WTC11 (cell line): ENCODE measurements at regions not wholly inside any gene's neighbourhood (a gene's known extent, or its start where the extent isn't known, plus 50 kb on each side); places are given as distances from the start of the nearest gene placed in this dataset.

Source experiments
- ATAC-seq: fragments of 200-7000 bp; cut with Tn5 transposase; 2 replicates; pipeline ENCODE4 v1.10.0; 2021; ENCODE audit warnings: mild to moderate bottlenecking, moderate library complexity
- CTCF ChIA-PET: fragments of 300-600 bp; sonication (Branson Sonifier 250); formaldehyde crosslinking; loops from one replicate; lab custom pipeline; 2021; ENCODE audit warnings: antibody characterized with exemption; lab: Charles Lee
- POLR2A ChIA-PET: fragments of 350-600 bp; sonication (Branson Sonifier 250); formaldehyde crosslinking; loops from one replicate; lab custom pipeline; 2021; ENCODE audit warnings: antibody characterized with exemption; lab: Charles Lee
- DNase-seq: peaks from one replicate; pipeline ENCODE4 v3.0.0; 2021; ENCODE audit warnings: low spot score
- H3K27ac Mint-ChIP-seq: 2 replicates; pipeline ENCODE4 v1.8.0; 2021; ENCODE audit warnings: mixed read lengths
- H3K27me3 Mint-ChIP-seq: 2 replicates; pipeline ENCODE4 v1.8.0; 2021; ENCODE audit warnings: low read depth, mild to moderate bottlenecking, moderate library complexity, mixed read lengths
- H3K36me3 Mint-ChIP-seq: 2 replicates; pipeline ENCODE4 v1.8.0; 2021; ENCODE audit warnings: mixed read lengths
- H3K4me1 Mint-ChIP-seq: 2 replicates; pipeline ENCODE4 v1.8.0; 2022; ENCODE audit warnings: mixed read lengths
- H3K4me3 Mint-ChIP-seq: 2 replicates; pipeline ENCODE4 v1.8.0; 2021; ENCODE audit warnings: mild to moderate bottlenecking, moderate library complexity, mixed read lengths
- H3K9me3 Mint-ChIP-seq: 2 replicates; pipeline ENCODE4 v1.8.0; 2021; ENCODE audit warnings: mixed read lengths
- AFF4 ChIP-seq: sonication (generic); formaldehyde crosslinking; IDR thresholded peaks from 2 replicates; pipeline ENCODE4 v1.8.1; 2023; ENCODE audit warnings: mild to moderate bottlenecking, missing genetic modification reagents, borderline replicate concordance
- ATF3 ChIP-seq: sonication (generic); formaldehyde crosslinking; conservative IDR thresholded peaks from 2 replicates; pipeline ENCODE4 v1.8.1; 2022; ENCODE audit warnings: mild to moderate bottlenecking, missing genetic modification reagents
- E2F1 ChIP-seq: sonication (generic); formaldehyde crosslinking; IDR thresholded peaks from 2 replicates; pipeline ENCODE4 v1.8.0; 2022; ENCODE audit warnings: mild to moderate bottlenecking, missing genetic modification reagents
- ELF4 ChIP-seq: sonication (generic); formaldehyde crosslinking; IDR thresholded peaks from 2 replicates; pipeline ENCODE4 v1.8.1; 2022; ENCODE audit warnings: low read depth, mild to moderate bottlenecking, moderate library complexity, missing genetic modification reagents
- ETV6 ChIP-seq: sonication (generic); formaldehyde crosslinking; IDR thresholded peaks from 2 replicates; pipeline ENCODE4 v1.8.1; 2022; ENCODE audit warnings: mild to moderate bottlenecking, missing genetic modification reagents
- FOXK1 ChIP-seq: sonication (generic); formaldehyde crosslinking; IDR thresholded peaks from 2 replicates; pipeline ENCODE4 v1.8.0; 2022; ENCODE audit warnings: mild to moderate bottlenecking, moderate library complexity, missing genetic modification reagents
- HMGA2 ChIP-seq: fragments of 250-450 bp; sonication (Bioruptor Pico); IDR thresholded peaks from 2 replicates; pipeline ENCODE4 v1.4.0; 2021; ENCODE audit warnings: mild to moderate bottlenecking, moderate library complexity
- JUN ChIP-seq: sonication (generic); formaldehyde crosslinking; IDR thresholded peaks from 2 replicates; pipeline ENCODE4 v1.8.0; 2023; ENCODE audit warnings: mild to moderate bottlenecking, missing genetic modification reagents
- MAX ChIP-seq: sonication (generic); formaldehyde crosslinking; IDR thresholded peaks from 2 replicates; pipeline ENCODE4 v1.8.0; 2022; ENCODE audit warnings: mild to moderate bottlenecking, missing genetic modification reagents
- MYBL2 ChIP-seq: sonication (generic); formaldehyde crosslinking; IDR thresholded peaks from 2 replicates; pipeline ENCODE4 v1.8.1; 2023; ENCODE audit warnings: mild to moderate bottlenecking, moderate library complexity, missing genetic modification reagents
- NFE2L1 ChIP-seq: sonication (generic); formaldehyde crosslinking; IDR thresholded peaks from 2 replicates; pipeline ENCODE4 v1.8.1; 2023; ENCODE audit warnings: missing genetic modification reagents
- OVOL2 ChIP-seq: fragments of 250-450 bp; sonication (Bioruptor Pico); IDR thresholded peaks from 2 replicates; pipeline ENCODE4 v1.9.0; 2021; ENCODE audit warnings: mild to moderate bottlenecking, borderline replicate concordance
- PRDM15 ChIP-seq: sonication (generic); formaldehyde crosslinking; IDR thresholded peaks from 2 replicates; pipeline ENCODE4 v1.8.0; 2022; ENCODE audit warnings: missing genetic modification reagents
- PREB ChIP-seq: sonication (generic); formaldehyde crosslinking; IDR thresholded peaks from 2 replicates; pipeline ENCODE4 v1.8.1; 2022; ENCODE audit warnings: mild to moderate bottlenecking, missing genetic modification reagents, moderate library complexity, borderline replicate concordance
- RORB ChIP-seq: fragments of 250-450 bp; sonication (Bioruptor Pico); IDR thresholded peaks from 2 replicates; pipeline ENCODE4 v1.9.0; 2021; ENCODE audit warnings: mild to moderate bottlenecking
- SMAD4 ChIP-seq: sonication (generic); formaldehyde crosslinking; IDR thresholded peaks from 2 replicates; pipeline ENCODE4 v1.8.0; 2022; ENCODE audit warnings: mild to moderate bottlenecking, missing genetic modification reagents
- SOX15 ChIP-seq: fragments of 250-450 bp; sonication (Bioruptor Pico); IDR thresholded peaks from 2 replicates; pipeline ENCODE4 v1.9.0; 2021; ENCODE audit warnings: mild to moderate bottlenecking
- TCF7 ChIP-seq: sonication (generic); formaldehyde crosslinking; IDR thresholded peaks from 2 replicates; pipeline ENCODE4 v1.8.0; 2022; ENCODE audit warnings: mild to moderate bottlenecking, low read depth, missing genetic modification reagents, moderate library complexity
- TEAD1 ChIP-seq: sonication (generic); formaldehyde crosslinking; IDR thresholded peaks from 2 replicates; pipeline ENCODE4 v1.8.0; 2022; ENCODE audit warnings: mild to moderate bottlenecking, missing genetic modification reagents
- ZBTB43 ChIP-seq: sonication (generic); formaldehyde crosslinking; IDR thresholded peaks from 2 replicates; pipeline ENCODE4 v1.8.1; 2023; ENCODE audit warnings: mild to moderate bottlenecking, missing genetic modification reagents
- ZNF121 ChIP-seq: sonication (generic); formaldehyde crosslinking; IDR thresholded peaks from 2 replicates; pipeline ENCODE4 v1.8.0; 2023; ENCODE audit warnings: missing genetic modification reagents
- ZNF138 ChIP-seq: sonication (generic); formaldehyde crosslinking; conservative IDR thresholded peaks from 2 replicates; pipeline ENCODE4 v1.8.1; 2022; ENCODE audit warnings: mild to moderate bottlenecking, moderate library complexity, missing genetic modification reagents
- ZNF219 ChIP-seq: sonication (generic); formaldehyde crosslinking; IDR thresholded peaks from 2 replicates; pipeline ENCODE4 v1.8.0; 2023; ENCODE audit warnings: missing genetic modification reagents, mild to moderate bottlenecking, borderline replicate concordance
- ZNF396 ChIP-seq: fragments of 250-450 bp; sonication (Bioruptor Pico); IDR thresholded peaks from 2 replicates; pipeline ENCODE4 v1.8.0; 2021; ENCODE audit warnings: mild to moderate bottlenecking, moderate library complexity, borderline replicate concordance
- ZNF416 ChIP-seq: fragments of 250-450 bp; sonication (Bioruptor Pico); IDR thresholded peaks from 2 replicates; pipeline ENCODE4 v1.9.0; 2021; ENCODE audit warnings: mild to moderate bottlenecking, inconsistent platforms

- ChIA-PET POLR2A (no interaction called here), CTCF (interaction anchor here (1.3 kb wide), 1 partner anchor 53 kb away, joined by 5 read pairs; no protein-coding TSS in a partner anchor)
- DNase-seq, result no peak
- no peaks in the 10 kb centered on the region for H3K9me3 Mint-ChIP-seq
- no peak for ATAC-seq
- no peaks in the 10 kb centered on the region for H3K27me3 Mint-ChIP-seq
- H3K36me3 Mint-ChIP-seq, result no peaks in the 10 kb centered on the region
- TF ChIP-seq RORB (CRISPR knock-in tag) (no peak), HMGA2 (CRISPR knock-in tag) (no peak), TEAD1 (CRISPR knock-in tag) (no peak), ZNF121 (CRISPR knock-in tag) (no peak), JUN (CRISPR knock-in tag) (no peak), ZNF219 (CRISPR knock-in tag) (no peak), TCF7 (CRISPR knock-in tag) (no peak), SMAD4 (no peak), SOX15 (CRISPR knock-in tag) (no peak), ZNF138 (no peak), NFE2L1 (CRISPR knock-in tag) (no peak), FOXK1 (no peak), MYBL2 (CRISPR knock-in tag) (no peak), ETV6 (CRISPR knock-in tag) (no peak), OVOL2 (CRISPR knock-in tag) (no peak), AFF4 (CRISPR knock-in tag) (no peak), PRDM15 (CRISPR knock-in tag) (no peak), E2F1 (CRISPR knock-in tag) (no peak)
- no peak overlapping the region for H3K27ac Mint-ChIP-seq
- no peak overlapping the region for H3K4me3 Mint-ChIP-seq
- no peaks in the 10 kb centered on the region for H3K4me1 Mint-ChIP-seq
Measured at GRCh38 chr1:29756498-29756897, 520.2 kb downstream of the PTPRU start.

GRCh38 chr1:29756085-29756484 lies 519.8 kb downstream of the PTPRU start:
- ATAC-seq, result no peak
- H3K27ac Mint-ChIP-seq, result no peak overlapping the region
- TF ChIP-seq PREB (CRISPR knock-in tag) (no peak), ATF3 (CRISPR knock-in tag) (no peak), ZNF416 (CRISPR knock-in tag) (no peak), ZBTB43 (no peak), ELF4 (CRISPR knock-in tag) (no peak), SMAD4 (no peak), ZNF396 (no peak), MAX (no peak)

More at GRCh38 chr1:29756085-29756484, 519.8 kb downstream of the PTPRU start:
- Mint-ChIP-seq H3K36me3 (no peaks in the 10 kb centered on the region), H3K4me1 (no peaks in the 10 kb centered on the region), H3K27me3 (no peaks in the 10 kb centered on the region), H3K9me3 (no peaks in the 10 kb centered on the region), H3K4me3 (no peak overlapping the region)
- ChIA-PET POLR2A (no interaction called here), CTCF (interaction anchor here (1.2 kb wide), 1 partner anchor 37 kb away, joined by 4 read pairs; no protein-coding TSS in a partner anchor)
- no peak for DNase-seq
